ENCODE measurements at regions not wholly inside any gene's neighbourhood (a gene's known extent, or its start where the extent isn't known, plus 50 kb on each side); places are given as distances from the start of the nearest gene placed in this dataset.

DNA sequence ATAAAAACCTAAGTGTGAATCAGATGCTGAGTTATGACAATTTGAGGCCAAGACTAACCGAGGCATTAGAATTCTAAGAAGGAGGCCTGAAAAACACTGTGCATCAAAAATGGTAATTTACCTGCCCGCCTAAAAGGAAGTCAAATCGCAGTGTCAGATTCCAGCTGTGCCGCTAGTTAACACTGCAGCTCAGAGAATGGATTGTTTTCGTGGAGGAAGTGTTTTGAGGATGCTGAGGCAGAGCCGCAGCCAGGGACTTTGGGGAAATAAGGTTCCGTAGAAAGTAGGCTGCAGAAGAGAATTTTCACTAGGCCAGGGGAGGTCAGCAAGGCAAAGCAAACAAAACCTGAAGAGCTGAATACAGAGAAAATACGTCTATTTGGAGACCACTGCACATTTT lies 226.4 kb upstream of the ISL1 start:
- Histone ChIP-seq H3K27ac (ENCODE audit: insufficient read depth, low read depth, low read length) (no peak overlapping the region), H3K9me3 (replicated peaks; ENCODE audit: control insufficient read depth, insufficient read depth, low read length) (no peaks in the 10 kb centered on the region), H3K9me1 (replicated peaks; ENCODE audit: control insufficient read depth, extremely low read depth, insufficient read depth, low read length) (no peaks in the 10 kb centered on the region), H3K9ac (replicated peaks; ENCODE audit: extremely low read depth, insufficient read depth, low read length) (no peak overlapping the region), H3K36me3 (ENCODE audit: control insufficient read depth in 2 of 2, extremely low read depth in 1 of 2, insufficient read depth in 2 of 2, low read length in 2 of 2) (no peaks in the 10 kb centered on the region), H3K79me2 (ENCODE audit: control insufficient read depth, insufficient read depth, low read length) (no peaks in the 10 kb centered on the region), H3K4me1 (ENCODE audit: control insufficient read depth, extremely low read depth, insufficient read depth, low read length) (no peaks in the 10 kb centered on the region), H3K4me2 (ENCODE audit: insufficient read depth, low read length) (no peak overlapping the region), H2AFZ (ENCODE audit: low read depth, low read length) (no peak overlapping the region), H3K27me3 (ENCODE audit: control insufficient read depth in 2 of 2, insufficient read depth in 2 of 2, low read length in 2 of 2) (no peaks in the 10 kb centered on the region), H4K20me1 (replicated peaks; ENCODE audit: control insufficient read depth, extremely low read depth, insufficient read depth, low read length) (no peaks in the 10 kb centered on the region), H3K4me3 (replicated peaks in 1 of 3; ENCODE audit: insufficient read depth in 1 of 3, low read depth in 1 of 3, low read length in 3 of 3) (no peak overlapping the region)
- DNase-seq (ENCODE audit: low read depth, low spot score), result no peak
- no TSS peak for BruUV-seq (replicated peaks)
- dilution Hi-C loops (cut with MboI; ENCODE audit: extremely low pct_ligation_motif_present, low sequenced_read_pairs) (no loop called here), intact Hi-C loops (cut with micrococcal nuclease) (no loop called here)
- POLR2A ChIA-PET, result no interaction called here
- no peak for FAIRE-seq
- no peak for TF ChIP-seq FOS (IDR thresholded peaks at IDR 0.05; ENCODE audit: borderline replicate concordance, insufficient read depth, low read length)
- no peak for TF ChIP-seq EZH2 (IDR thresholded peaks at IDR 0.05; ENCODE audit: borderline replicate concordance, low read depth, low read length, severe bottlenecking)
- TF ChIP-seq GATA2 (IDR thresholded peaks at IDR 0.05; ENCODE audit: insufficient read depth, insufficient read length, low read depth, low read length), result no peak
- no peak for TF ChIP-seq MAX (IDR thresholded peaks at IDR 0.05; ENCODE audit: insufficient read depth, insufficient read length)
- CTCF ChIA-PET, result no interaction called here

- Histone ChIP-seq H3K9ac (replicated peaks; ENCODE audit: extremely low read depth, insufficient read depth, low read length) (no peak overlapping the region), H3K27me3 (ENCODE audit: control insufficient read depth in 2 of 2, insufficient read depth in 2 of 2, low read length in 2 of 2) (no peaks in the 10 kb centered on the region), H2AFZ (ENCODE audit: low read depth, low read length) (no peak overlapping the region), H3K79me2 (ENCODE audit: control insufficient read depth, insufficient read depth, low read length) (no peaks in the 10 kb centered on the region), H4K20me1 (replicated peaks; ENCODE audit: control insufficient read depth, extremely low read depth, insufficient read depth, low read length) (no peaks in the 10 kb centered on the region), H3K4me2 (ENCODE audit: insufficient read depth, low read length) (no peak overlapping the region), H3K36me3 (ENCODE audit: control insufficient read depth in 2 of 2, extremely low read depth in 1 of 2, insufficient read depth in 2 of 2, low read length in 2 of 2) (no peaks in the 10 kb centered on the region), H3K4me3 (replicated peaks in 1 of 3; ENCODE audit: insufficient read depth in 1 of 3, low read depth in 1 of 3, low read length in 3 of 3) (no peak overlapping the region), H3K4me1 (ENCODE audit: control insufficient read depth, extremely low read depth, insufficient read depth, low read length) (no peaks in the 10 kb centered on the region), H3K27ac (ENCODE audit: insufficient read depth, low read depth, low read length) (no peak overlapping the region), H3K9me1 (replicated peaks; ENCODE audit: control insufficient read depth, extremely low read depth, insufficient read depth, low read length) (no peaks in the 10 kb centered on the region), H3K9me3 (replicated peaks; ENCODE audit: control insufficient read depth, insufficient read depth, low read length) (no peaks in the 10 kb centered on the region)
- no peak for FAIRE-seq
- dilution Hi-C loops (cut with MboI; ENCODE audit: extremely low pct_ligation_motif_present, low sequenced_read_pairs), result no loop called here
- ChIA-PET CTCF (no interaction called here), POLR2A (no interaction called here)
- TF ChIP-seq GATA2 (IDR thresholded peaks at IDR 0.05; ENCODE audit: insufficient read depth, insufficient read length, low read depth, low read length), result no peak
- no peak for TF ChIP-seq POLR2A (IDR thresholded peaks at IDR 0.05; ENCODE audit: low read depth, low read length)
- TF ChIP-seq JUN (IDR thresholded peaks at IDR 0.05; ENCODE audit: borderline replicate concordance, insufficient read depth, insufficient read length, low read depth), result no peak
- no peak for TF ChIP-seq EZH2 (IDR thresholded peaks at IDR 0.05; ENCODE audit: borderline replicate concordance, low read depth, low read length, severe bottlenecking)
- TF ChIP-seq POLR2AphosphoS5 (IDR thresholded peaks at IDR 0.05; ENCODE audit: insufficient read depth, low read depth, low read length), result no peak
- TF ChIP-seq MYC (IDR thresholded peaks at IDR 0.05; ENCODE audit: low read depth, low read length), result no peak
- TF ChIP-seq, protein P1, sequence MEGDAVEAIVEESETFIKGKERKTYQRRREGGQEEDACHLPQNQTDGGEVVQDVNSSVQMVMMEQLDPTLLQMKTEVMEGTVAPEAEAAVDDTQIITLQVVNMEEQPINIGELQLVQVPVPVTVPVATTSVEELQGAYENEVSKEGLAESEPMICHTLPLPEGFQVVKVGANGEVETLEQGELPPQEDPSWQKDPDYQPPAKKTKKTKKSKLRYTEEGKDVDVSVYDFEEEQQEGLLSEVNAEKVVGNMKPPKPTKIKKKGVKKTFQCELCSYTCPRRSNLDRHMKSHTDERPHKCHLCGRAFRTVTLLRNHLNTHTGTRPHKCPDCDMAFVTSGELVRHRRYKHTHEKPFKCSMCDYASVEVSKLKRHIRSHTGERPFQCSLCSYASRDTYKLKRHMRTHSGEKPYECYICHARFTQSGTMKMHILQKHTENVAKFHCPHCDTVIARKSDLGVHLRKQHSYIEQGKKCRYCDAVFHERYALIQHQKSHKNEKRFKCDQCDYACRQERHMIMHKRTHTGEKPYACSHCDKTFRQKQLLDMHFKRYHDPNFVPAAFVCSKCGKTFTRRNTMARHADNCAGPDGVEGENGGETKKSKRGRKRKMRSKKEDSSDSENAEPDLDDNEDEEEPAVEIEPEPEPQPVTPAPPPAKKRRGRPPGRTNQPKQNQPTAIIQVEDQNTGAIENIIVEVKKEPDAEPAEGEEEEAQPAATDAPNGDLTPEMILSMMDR (IDR thresholded peaks at IDR 0.05; ENCODE audit: extremely low read depth in 1 of 2, insufficient read depth in 1 of 2, low read depth in 1 of 2, low read length in 2 of 2), result no peak
- TF ChIP-seq FOS (IDR thresholded peaks at IDR 0.05; ENCODE audit: borderline replicate concordance, insufficient read depth, low read length), result no peak
- no peak for TF ChIP-seq MAX (IDR thresholded peaks at IDR 0.05; ENCODE audit: insufficient read depth, insufficient read length)
- intact Hi-C loops (cut with micrococcal nuclease), result no loop called here
- no TSS peak for BruUV-seq (replicated peaks)
- no peak for DNase-seq (ENCODE audit: low read depth, low spot score)
Measured at GRCh38 chr5:51159164-51159563, 224.1 kb upstream of the ISL1 start.

Measured in endothelial cell of umbilical vein (primary cell).